HL-60 (cell line): ENCODE measurements at regions not wholly inside any gene's neighbourhood (a gene's known extent, or its start where the extent isn't known, plus 50 kb on each side); places are given as distances from the start of the nearest gene placed in this dataset.

ENCODE experiments used
- SPI1 ChIP-seq: IDR thresholded peaks from 2 replicates; pipeline ENCODE4 v1.6.1; 2012; ENCODE audit warnings: low read depth, mild to moderate bottlenecking, borderline replicate concordance
- TF ChIP-seq, protein P1 (sequence below): IDR thresholded peaks from one replicate; pipeline ENCODE4 v1.5.1; 2011; ENCODE audit warnings: low read length, control low read depth, inconsistent platforms; ENCODE audit not compliant: insufficient read depth

DNA sequence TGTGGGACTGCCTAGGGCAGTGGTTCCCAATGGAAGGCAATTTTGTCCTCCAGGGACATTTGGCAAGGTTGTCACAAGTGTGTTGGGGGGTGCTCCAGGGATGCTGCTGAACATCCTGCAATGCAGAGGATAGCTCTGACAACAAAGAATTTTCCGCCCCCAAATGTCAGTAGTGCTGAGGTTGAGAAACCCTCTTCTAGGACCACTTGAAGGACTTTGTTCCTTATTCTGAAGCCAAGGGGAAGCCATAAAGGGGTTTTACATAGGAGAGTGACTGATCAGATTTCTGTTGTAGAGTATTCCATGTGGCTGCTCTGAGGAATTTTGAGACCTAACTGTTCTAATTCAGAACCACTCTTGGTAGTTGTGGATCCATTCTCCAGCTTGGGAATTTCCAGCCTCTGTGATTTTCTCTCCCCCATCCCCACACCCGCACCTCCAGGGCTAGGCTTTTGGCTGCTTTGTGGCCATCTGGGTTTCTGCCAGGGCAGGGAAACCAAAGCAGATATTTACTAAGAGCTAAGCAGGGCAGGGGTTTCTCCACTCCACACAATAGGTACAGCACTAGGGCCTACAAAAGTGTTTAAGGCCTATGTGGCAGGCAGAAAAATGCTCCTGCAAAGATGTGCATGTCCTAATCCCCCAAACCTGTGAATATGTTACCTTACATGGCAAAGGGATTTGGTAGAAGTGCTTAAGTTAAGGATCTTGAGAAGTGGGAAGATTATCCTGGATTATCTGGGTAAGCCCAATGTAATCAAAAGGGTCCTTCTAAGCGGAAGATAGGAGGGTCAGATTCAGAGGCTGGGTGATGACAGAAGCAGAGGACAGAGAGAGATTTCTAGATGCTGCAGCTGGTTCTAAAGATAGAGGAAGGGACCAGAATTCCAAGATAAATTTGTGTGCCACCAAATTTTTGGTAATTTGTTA lies 135.4 kb downstream of the TMEM17 start:
- TF ChIP-seq, protein P1, sequence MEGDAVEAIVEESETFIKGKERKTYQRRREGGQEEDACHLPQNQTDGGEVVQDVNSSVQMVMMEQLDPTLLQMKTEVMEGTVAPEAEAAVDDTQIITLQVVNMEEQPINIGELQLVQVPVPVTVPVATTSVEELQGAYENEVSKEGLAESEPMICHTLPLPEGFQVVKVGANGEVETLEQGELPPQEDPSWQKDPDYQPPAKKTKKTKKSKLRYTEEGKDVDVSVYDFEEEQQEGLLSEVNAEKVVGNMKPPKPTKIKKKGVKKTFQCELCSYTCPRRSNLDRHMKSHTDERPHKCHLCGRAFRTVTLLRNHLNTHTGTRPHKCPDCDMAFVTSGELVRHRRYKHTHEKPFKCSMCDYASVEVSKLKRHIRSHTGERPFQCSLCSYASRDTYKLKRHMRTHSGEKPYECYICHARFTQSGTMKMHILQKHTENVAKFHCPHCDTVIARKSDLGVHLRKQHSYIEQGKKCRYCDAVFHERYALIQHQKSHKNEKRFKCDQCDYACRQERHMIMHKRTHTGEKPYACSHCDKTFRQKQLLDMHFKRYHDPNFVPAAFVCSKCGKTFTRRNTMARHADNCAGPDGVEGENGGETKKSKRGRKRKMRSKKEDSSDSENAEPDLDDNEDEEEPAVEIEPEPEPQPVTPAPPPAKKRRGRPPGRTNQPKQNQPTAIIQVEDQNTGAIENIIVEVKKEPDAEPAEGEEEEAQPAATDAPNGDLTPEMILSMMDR = no peak
- no peak for TF ChIP-seq SPI1
